Effector memory CD8-positive, alpha-beta T cell (primary cell): ENCODE measurements at regions not wholly inside any gene's neighbourhood (a gene's known extent, or its start where the extent isn't known, plus 50 kb on each side); places are given as distances from the start of the nearest gene placed in this dataset.
"Not testable (repeated sequence)": the region's sequence is repeated elsewhere in the genome, so short reads cannot be mapped to it uniquely, and the experiment has no call there.

Source experiments
- ATAC-seq: fragments of 150-1000 bp; cut with Tn5 transposase; replicated peaks from 2 replicates; pipeline ENCODE4 v1.10.0; 2021; ENCODE audit warnings: mild to moderate bottlenecking, moderate library complexity
- DNase-seq, 3 experiments: peaks; one replicate each; pipeline ENCODE4 v3.0.0; 2021
- H3K27ac Mint-ChIP-seq, 2 donors: one replicate each; pipeline ENCODE4 v1.8.0; 2022; ENCODE audit warnings: mild to moderate bottlenecking in 2 of 2, mixed read lengths in 2 of 2, moderate library complexity in 2 of 2
- H3K27me3 Mint-ChIP-seq, 2 donors: one replicate each; pipeline ENCODE4 v1.8.0; 2022; ENCODE audit warnings: mixed read lengths in 2 of 2
- H3K36me3 Mint-ChIP-seq: one replicate; pipeline ENCODE4 v1.8.0; 2022; ENCODE audit warnings: mild to moderate bottlenecking, moderate library complexity, mixed read lengths; ENCODE audit not compliant: insufficient read depth
- H3K4me1 Mint-ChIP-seq, 2 donors: one replicate each; pipeline ENCODE4 v1.8.0; 2022; ENCODE audit warnings: low read depth in 2 of 2, mixed read lengths in 2 of 2
- H3K4me3 Mint-ChIP-seq, 2 donors: one replicate each; pipeline ENCODE4 v1.8.0; 2022; ENCODE audit warnings: mild to moderate bottlenecking in 2 of 2, mixed read lengths in 2 of 2, moderate library complexity in 2 of 2
- H3K9me3 Mint-ChIP-seq, 2 donors: one replicate each; pipeline ENCODE4 v1.8.0; 2022; ENCODE audit warnings: mixed read lengths in 2 of 2

- H3K27ac Mint-ChIP-seq, result no peak overlapping the region
- no peak for ATAC-seq
- H3K36me3 Mint-ChIP-seq, result no peaks in the 10 kb centered on the region
Measured at GRCh38 chr6:19892260-19892659, 55.1 kb downstream of the ID4 start.

GRCh38 chr6:19895866-19896692, 58.9 kb downstream of the ID4 start:
- H3K36me3 Mint-ChIP-seq, result no peaks in the 10 kb centered on the region
- DNase-seq, result no peak
- no peaks in the 10 kb centered on the region for H3K4me1 Mint-ChIP-seq
- ATAC-seq, result no peak
- H3K9me3 Mint-ChIP-seq, result peaks cover 0 to 1% of the 10 kb centered on the region in 2 donors
- no peak overlapping the region for H3K4me3 Mint-ChIP-seq
- no peak overlapping the region for H3K27ac Mint-ChIP-seq
- H3K27me3 Mint-ChIP-seq, result no peaks in the 10 kb centered on the region

More at GRCh38 chr6:19892260-19892659, 55.1 kb downstream of the ID4 start:
- no peaks in the 10 kb centered on the region for H3K27me3 Mint-ChIP-seq
- H3K4me3 Mint-ChIP-seq, result no peak overlapping the region
- H3K4me1 Mint-ChIP-seq, result no peaks in the 10 kb centered on the region
- H3K9me3 Mint-ChIP-seq, result peaks cover 0 to 1% of the 10 kb centered on the region in 2 donors
- DNase-seq, result no peak

- Mint-ChIP-seq H3K27me3 (no peaks in the 10 kb centered on the region), H3K4me3 (no peak overlapping the region), H3K27ac (no peak overlapping the region), H3K36me3 (no peaks in the 10 kb centered on the region), H3K9me3 (peaks cover 0 to 3% of the 10 kb centered on the region in 2 donors), H3K4me1 (no peaks in the 10 kb centered on the region)
- DNase-seq, result no peak
- no peak for ATAC-seq
Measured at GRCh38 chr6:19896693-19897010, 59.5 kb downstream of the ID4 start.

DNA sequence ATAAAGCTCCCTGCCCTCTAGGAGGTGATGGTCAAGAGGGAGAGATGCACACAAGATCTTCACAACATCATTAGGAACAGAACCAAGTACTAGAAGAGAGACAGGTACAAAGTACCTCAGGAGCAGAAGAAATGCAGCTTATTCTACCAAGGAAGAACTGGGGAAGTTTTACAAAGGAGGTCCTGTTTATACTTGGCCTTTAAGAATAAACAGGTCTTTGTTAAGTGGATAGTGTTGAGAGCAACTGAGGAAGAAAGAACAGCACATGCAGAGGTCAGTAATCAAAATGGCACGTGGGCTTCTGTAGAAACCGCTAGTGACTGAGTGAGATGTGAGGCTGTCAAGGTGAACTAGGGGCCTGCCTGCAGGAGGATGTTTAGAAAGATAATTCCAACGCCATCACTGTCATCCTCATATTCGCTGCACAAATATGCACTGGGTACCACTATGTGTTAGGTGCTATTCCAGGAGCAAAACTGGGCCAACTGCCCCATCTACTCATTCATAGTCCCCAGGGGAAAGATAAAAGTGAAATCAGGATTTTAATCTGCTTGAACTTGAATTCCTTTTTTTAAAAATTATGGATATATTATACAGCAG, 61.1 kb downstream of the ID4 start:
- ATAC-seq, result no peak
- no peaks in the 10 kb centered on the region for H3K36me3 Mint-ChIP-seq
- no peak overlapping the region for H3K4me3 Mint-ChIP-seq
- no peak overlapping the region for H3K27ac Mint-ChIP-seq
- peaks cover 0 to 3% of the 10 kb centered on the region in 2 donors for H3K9me3 Mint-ChIP-seq
- no peak for DNase-seq
- no peaks in the 10 kb centered on the region for H3K4me1 Mint-ChIP-seq
- H3K27me3 Mint-ChIP-seq, result no peaks in the 10 kb centered on the region

GRCh38 chr6:19902201-19902600, 65.0 kb downstream of the ID4 start:
- no peaks in the 10 kb centered on the region for H3K4me1 Mint-ChIP-seq
- H3K4me3 Mint-ChIP-seq, result no peak overlapping the region
- ATAC-seq, result no peak
- no peak for DNase-seq
- H3K27me3 Mint-ChIP-seq, result no peaks in the 10 kb centered on the region
- no peaks in the 10 kb centered on the region for H3K36me3 Mint-ChIP-seq
- no peak overlapping the region for H3K27ac Mint-ChIP-seq
- H3K9me3 Mint-ChIP-seq, result peaks cover 0 to 1% of the 10 kb centered on the region in 2 donors

DNA sequence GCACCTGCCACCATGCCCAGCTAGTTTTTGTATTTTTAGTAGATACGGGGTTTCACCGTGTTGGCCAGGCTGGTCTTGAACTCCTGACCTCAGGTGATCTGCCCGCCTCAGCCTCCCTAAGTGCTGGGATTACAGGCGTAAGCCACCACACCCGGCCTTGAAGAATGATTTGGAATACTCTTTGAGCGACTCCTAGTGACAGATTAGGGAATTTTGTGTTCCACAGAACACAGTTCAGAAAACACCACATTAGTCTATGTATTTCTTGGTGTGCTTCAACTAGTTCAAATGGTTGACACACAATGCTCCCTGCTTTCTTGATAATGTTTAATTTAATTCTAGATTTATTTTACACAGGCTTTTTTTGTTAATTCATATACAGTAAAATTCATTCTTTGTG, 67.2 kb downstream of the ID4 start:
- not testable (repeated sequence) for H3K27ac Mint-ChIP-seq, H3K27me3 Mint-ChIP-seq, H3K36me3 Mint-ChIP-seq, ATAC-seq, DNase-seq, H3K4me1 Mint-ChIP-seq, H3K9me3 Mint-ChIP-seq, H3K4me3 Mint-ChIP-seq

DNA sequence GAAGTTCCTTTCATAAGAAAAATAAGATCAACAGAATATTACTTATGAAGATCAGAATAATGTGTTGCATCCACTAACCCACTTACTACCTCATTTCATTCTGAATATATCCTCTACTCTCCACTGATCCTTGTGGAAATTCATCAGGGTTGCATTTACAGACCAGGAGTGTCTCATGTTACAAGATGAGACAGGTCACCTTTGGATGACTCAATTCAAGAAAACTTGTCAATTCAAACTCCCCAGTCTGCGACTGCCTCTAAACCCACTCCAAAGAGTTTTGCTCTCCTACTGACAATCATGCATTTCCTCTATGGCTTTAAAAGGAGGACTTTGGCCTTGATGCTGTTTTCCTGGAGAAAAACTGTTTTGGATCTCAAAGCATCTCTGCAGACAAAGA, 68.4 kb downstream of the ID4 start:
- no peak overlapping the region for H3K27ac Mint-ChIP-seq
- no peak for ATAC-seq
- H3K9me3 Mint-ChIP-seq, result peaks cover 0 to 1% of the 10 kb centered on the region in 2 donors
- H3K36me3 Mint-ChIP-seq, result no peaks in the 10 kb centered on the region
- no peaks in the 10 kb centered on the region for H3K4me1 Mint-ChIP-seq
- H3K27me3 Mint-ChIP-seq, result no peaks in the 10 kb centered on the region
- DNase-seq, result no peak
- H3K4me3 Mint-ChIP-seq, result no peak overlapping the region

DNA sequence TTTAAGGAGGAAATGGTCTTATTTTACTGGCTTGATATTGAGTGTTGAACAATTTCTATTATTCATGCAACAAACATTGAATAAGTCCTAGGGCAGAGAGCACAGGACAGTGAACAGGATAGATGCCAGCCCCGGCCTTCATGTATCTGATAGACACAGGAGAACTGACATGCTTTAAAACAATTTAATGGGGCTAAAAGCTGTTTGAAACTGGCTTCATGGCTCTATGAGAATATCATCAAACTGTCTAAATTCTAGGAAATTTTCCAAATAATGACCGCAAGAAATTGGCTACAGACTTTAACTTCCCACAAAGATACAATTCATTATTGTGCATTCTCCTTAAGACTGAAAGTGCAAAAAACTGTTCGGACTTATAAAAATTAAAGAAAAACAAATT, 69.0 kb downstream of the ID4 start:
- H3K27ac Mint-ChIP-seq, result no peak overlapping the region
- H3K36me3 Mint-ChIP-seq, result no peaks in the 10 kb centered on the region
- H3K4me1 Mint-ChIP-seq, result no peaks in the 10 kb centered on the region
- H3K4me3 Mint-ChIP-seq, result no peak overlapping the region
- DNase-seq (no peak), ATAC-seq (no peak)
- peaks cover 0 to 1% of the 10 kb centered on the region in 2 donors for H3K9me3 Mint-ChIP-seq
- H3K27me3 Mint-ChIP-seq, result no peaks in the 10 kb centered on the region

DNA sequence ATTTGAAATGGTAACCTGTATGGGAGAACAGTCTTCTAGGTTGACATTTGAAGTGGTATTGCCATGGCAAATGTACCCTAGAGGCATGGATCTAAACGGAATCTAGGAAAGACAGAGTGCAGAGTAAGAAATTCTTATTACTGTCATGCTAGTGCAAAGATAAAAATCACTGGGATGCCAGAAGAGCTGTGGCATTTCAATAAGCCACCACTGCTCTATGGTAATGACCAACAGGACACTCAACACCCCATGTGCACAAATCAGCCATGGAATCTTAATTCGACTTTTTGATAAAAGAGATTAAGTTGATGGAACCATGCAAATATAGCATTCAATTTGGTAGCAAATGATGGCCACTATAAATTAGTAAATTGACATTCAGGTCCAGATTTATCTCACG, 74.1 kb downstream of the ID4 start:
- no peaks in the 10 kb centered on the region for H3K27me3 Mint-ChIP-seq
- no peak for DNase-seq
- H3K9me3 Mint-ChIP-seq, result peaks cover 2 to 6% of the 10 kb centered on the region in 2 donors
- no peak for ATAC-seq
- no peaks in the 10 kb centered on the region for H3K36me3 Mint-ChIP-seq
- H3K4me1 Mint-ChIP-seq, result no peaks in the 10 kb centered on the region
- no peak overlapping the region for H3K27ac Mint-ChIP-seq
- no peak overlapping the region for H3K4me3 Mint-ChIP-seq

- no peaks in the 10 kb centered on the region for H3K27me3 Mint-ChIP-seq
- DNase-seq (no peak), ATAC-seq (no peak)
- H3K9me3 Mint-ChIP-seq, result peaks cover 6 to 11% of the 10 kb centered on the region in 2 donors
- no peak overlapping the region for H3K4me3 Mint-ChIP-seq
- no peaks in the 10 kb centered on the region for H3K4me1 Mint-ChIP-seq
- H3K36me3 Mint-ChIP-seq, result no peaks in the 10 kb centered on the region
- no peak overlapping the region for H3K27ac Mint-ChIP-seq
Measured at GRCh38 chr6:19918436-19918835, 81.3 kb downstream of the ID4 start.

GRCh38 chr6:19921786-19922185, 84.6 kb downstream of the ID4 start:
- Mint-ChIP-seq H3K27me3 (peaks cover 12 to 20% of the 10 kb centered on the region in 2 donors), H3K9me3 (peaks cover 0 to 6% of the 10 kb centered on the region in 2 donors), H3K4me1 (no peaks in the 10 kb centered on the region), H3K36me3 (no peaks in the 10 kb centered on the region), H3K27ac (no peak overlapping the region), H3K4me3 (no peak overlapping the region)
- DNase-seq, result no peak
- no peak for ATAC-seq

DNA sequence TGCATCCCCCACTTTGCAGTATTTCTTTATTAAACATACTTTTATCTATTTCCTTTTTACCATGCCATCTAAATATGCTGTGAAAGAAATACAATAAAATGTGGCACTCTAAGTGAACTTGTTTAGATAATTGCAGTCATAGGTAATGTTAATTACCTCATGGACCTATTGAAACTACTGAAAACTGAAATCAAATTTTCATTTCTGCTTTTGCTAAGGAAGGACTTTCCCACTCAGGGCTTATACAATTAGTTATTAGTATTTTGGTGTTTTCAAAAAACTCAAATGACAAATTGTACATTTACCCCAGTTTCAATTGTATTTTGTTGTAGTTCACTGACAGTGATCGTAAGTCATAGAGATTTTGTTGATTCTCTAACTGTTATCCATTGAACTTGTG, 88.4 kb downstream of the ID4 start:
- Mint-ChIP-seq H3K9me3 (peaks cover 0 to 2% of the 10 kb centered on the region in 2 donors), H3K36me3 (no peaks in the 10 kb centered on the region), H3K27me3 (peaks cover 22 to 25% of the 10 kb centered on the region in 2 donors), H3K27ac (no peak overlapping the region), H3K4me1 (no peaks in the 10 kb centered on the region), H3K4me3 (no peak overlapping the region)
- no peak for ATAC-seq
- no peak for DNase-seq

DNA sequence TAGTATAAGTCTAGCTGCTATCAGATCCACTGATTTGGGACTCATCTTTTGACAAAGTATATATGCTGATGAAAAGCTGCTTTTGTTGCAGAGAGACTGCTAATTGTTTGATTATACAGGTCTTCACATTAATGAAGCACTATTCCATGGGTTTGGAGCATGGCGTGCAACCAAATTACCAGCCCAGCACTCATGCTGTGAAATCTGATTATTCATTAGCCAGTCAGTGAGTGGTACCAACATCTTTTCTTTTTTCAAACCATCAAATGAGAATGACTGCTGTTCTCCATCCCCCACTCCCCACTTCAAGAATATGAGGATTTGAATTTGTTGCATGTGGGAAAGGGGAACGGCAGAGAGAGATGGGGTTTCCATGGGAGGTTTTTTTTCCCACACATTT, 91.3 kb downstream of the ID4 start:
- H3K4me1 Mint-ChIP-seq, result no peaks in the 10 kb centered on the region
- H3K4me3 Mint-ChIP-seq, result no peak overlapping the region
- H3K9me3 Mint-ChIP-seq, result no peaks in the 10 kb centered on the region
- no peak overlapping the region for H3K27ac Mint-ChIP-seq
- ATAC-seq, result no peak
- H3K27me3 Mint-ChIP-seq, result peaks cover 22 to 35% of the 10 kb centered on the region in 2 donors
- no peak for DNase-seq
- H3K36me3 Mint-ChIP-seq, result no peaks in the 10 kb centered on the region

GRCh38 chr6:19929312-19929711, 92.1 kb downstream of the ID4 start:
- DNase-seq (no peak), ATAC-seq (no peak)
- Mint-ChIP-seq H3K27me3 (peaks cover 18 to 33% of the 10 kb centered on the region in 2 donors), H3K36me3 (no peaks in the 10 kb centered on the region), H3K4me3 (no peak overlapping the region), H3K27ac (no peak overlapping the region), H3K9me3 (no peaks in the 10 kb centered on the region), H3K4me1 (no peaks in the 10 kb centered on the region)
